Stimulated activated CD4-positive, alpha-beta T cell treated with anti-CD3 and anti-CD28 coated beads, Interleukin-15, amount 100 ng/mL, for 24 hours (primary cell): ENCODE measurements at regions not wholly inside any gene's neighbourhood (a gene's known extent, or its start where the extent isn't known, plus 50 kb on each side); places are given as distances from the start of the nearest gene placed in this dataset.

Experiments used
- DNase-seq: peaks from one replicate; pipeline ENCODE4 v3.0.0-alpha.2; 2020

GRCh38 chr5:106964132-106964531, 706.6 kb downstream of the EFNA5 start:
- no peak for DNase-seq

- no peak for DNase-seq
Observed at GRCh38 chr5:106963630-106964029, 707.1 kb downstream of the EFNA5 start.

- no peak for DNase-seq
Observed at GRCh38 chr5:106962464-106963230, 708.1 kb downstream of the EFNA5 start.

- no peak for DNase-seq
Observed at GRCh38 chr5:106959387-106959786, 711.4 kb downstream of the EFNA5 start.

- no peak for DNase-seq
Observed at GRCh38 chr5:106957336-106957735, 713.4 kb downstream of the EFNA5 start.

- DNase-seq = no peak
Observed at GRCh38 chr5:106956886-106957285, 713.9 kb downstream of the EFNA5 start.

GRCh38 chr5:106956187-106956586, 714.5 kb downstream of the EFNA5 start:
- no peak for DNase-seq

GRCh38 chr5:106940986-106941385, 729.8 kb downstream of the EFNA5 start:
- DNase-seq = no peak

GRCh38 chr5:106940301-106940846, 730.4 kb downstream of the EFNA5 start:
- no peak for DNase-seq

GRCh38 chr5:106923409-106923808, 747.3 kb downstream of the EFNA5 start:
- no peak for DNase-seq

GRCh38 chr5:106921567-106921966, 749.2 kb downstream of the EFNA5 start:
- DNase-seq = no peak

- DNase-seq = no peak
Observed at GRCh38 chr5:106910486-106910885, 760.3 kb downstream of the EFNA5 start.

GRCh38 chr5:106909716-106910115, 761.0 kb downstream of the EFNA5 start:
- no peak for DNase-seq

GRCh38 chr5:106907979-106908378, 762.8 kb downstream of the EFNA5 start:
- no peak for DNase-seq

GRCh38 chr5:106906199-106906598, 764.5 kb downstream of the EFNA5 start:
- DNase-seq = no peak

- DNase-seq = no peak
Observed at GRCh38 chr5:106894964-106895363, 775.8 kb downstream of the EFNA5 start.

GRCh38 chr5:106882035-106882434, 788.7 kb downstream of the EFNA5 start:
- no peak for DNase-seq

GRCh38 chr5:106880656-106881055, 790.1 kb downstream of the EFNA5 start:
- DNase-seq = no peak

- DNase-seq = no peak
Observed at GRCh38 chr5:106877881-106878280, 792.9 kb downstream of the EFNA5 start.

GRCh38 chr5:106876665-106877194, 794.0 kb downstream of the EFNA5 start:
- DNase-seq = no peak

GRCh38 chr5:106876298-106876622, 794.5 kb downstream of the EFNA5 start:
- no peak for DNase-seq

- DNase-seq = peak; percentile 12
Observed at GRCh38 chr5:106875591-106876297, 795.0 kb downstream of the EFNA5 start.

GRCh38 chr5:106874974-106875373, 795.8 kb downstream of the EFNA5 start:
- DNase-seq = no peak

- DNase-seq = no peak
Observed at GRCh38 chr5:106874531-106874930, 796.2 kb downstream of the EFNA5 start.
